Astrocyte (in vitro differentiated cells and primary cell): ENCODE measurements at regions not wholly inside any gene's neighbourhood (a gene's known extent, or its start where the extent isn't known, plus 50 kb on each side); places are given as distances from the start of the nearest gene placed in this dataset.
"Not testable (repeated sequence)": the region's sequence is repeated elsewhere in the genome, so short reads cannot be mapped to it uniquely, and the experiment has no call there.

Experiments
- DNase-seq: peaks from one replicate; pipeline ENCODE4 v3.0.0-alpha.2; 2010; ENCODE audit warnings: low read depth
- FAIRE-seq: peaks from 2 replicates; lab custom pipeline; 2011; peaks lifted over from hg19 to GRCh38; lab: Jason Lieb, UNC
- H2AFZ ChIP-seq: 2 replicates; pipeline ENCODE4 v1.6.0; 2012; ENCODE audit warnings: low read depth, low read length, inconsistent platforms
- H3K27ac ChIP-seq: 2 replicates; pipeline ENCODE4 v1.5.1; 2011; ENCODE audit warnings: low read depth, low read length, inconsistent platforms
- H3K27me3 ChIP-seq: 2 replicates; pipeline ENCODE4 v1.6.0; 2011; ENCODE audit warnings: low read length, inconsistent platforms; ENCODE audit not compliant: insufficient read depth
- H3K36me3 ChIP-seq: 2 replicates; pipeline ENCODE4 v1.5.1; 2011; ENCODE audit warnings: low read length, inconsistent platforms; ENCODE audit not compliant: insufficient read depth
- H3K4me1 ChIP-seq: 2 replicates; pipeline ENCODE4 v1.5.1; 2011; ENCODE audit warnings: low read length, inconsistent platforms; ENCODE audit not compliant: insufficient read depth
- H3K4me2 ChIP-seq: 2 replicates; pipeline ENCODE4 v1.6.0; 2012; ENCODE audit warnings: low read length, inconsistent platforms
- H3K4me3 ChIP-seq: 2 replicates; pipeline ENCODE4 v1.5.1; 2011; ENCODE audit warnings: low read depth, mild to moderate bottlenecking, low read length, inconsistent platforms; ENCODE audit not compliant: insufficient read depth
- H3K79me2 ChIP-seq: 2 replicates; pipeline ENCODE4 v1.6.0; 2012; ENCODE audit warnings: mild to moderate bottlenecking, low read length, inconsistent platforms; ENCODE audit not compliant: insufficient read depth
- H3K9ac ChIP-seq: 2 replicates; pipeline ENCODE4 v1.6.0; 2012; ENCODE audit warnings: mild to moderate bottlenecking, low read length, inconsistent platforms
- H3K9me3 ChIP-seq: 2 replicates; pipeline ENCODE4 v1.5.1; 2012; ENCODE audit warnings: low read depth, mild to moderate bottlenecking, low read length, inconsistent platforms; ENCODE audit not compliant: insufficient read depth
- H4K20me1 ChIP-seq: 2 replicates; pipeline ENCODE4 v1.6.0; 2012; ENCODE audit warnings: low read length, inconsistent platforms; ENCODE audit not compliant: insufficient read depth
- H3K27ac Mint-ChIP-seq: one replicate; pipeline ENCODE4 v1.8.0; 2021; ENCODE audit warnings: mild to moderate bottlenecking, mixed read lengths; ENCODE audit not compliant: unreplicated experiment
- H3K27me3 Mint-ChIP-seq: one replicate; pipeline ENCODE4 v1.8.0; 2021; ENCODE audit warnings: low read depth, mixed read lengths; ENCODE audit not compliant: unreplicated experiment
- H3K36me3 Mint-ChIP-seq: one replicate; pipeline ENCODE4 v1.8.0; 2021; ENCODE audit warnings: low read depth, mixed read lengths; ENCODE audit not compliant: unreplicated experiment
- H3K4me1 Mint-ChIP-seq: one replicate; pipeline ENCODE4 v1.8.0; 2021; ENCODE audit warnings: low read depth, mixed read lengths; ENCODE audit not compliant: unreplicated experiment
- H3K4me3 Mint-ChIP-seq: one replicate; pipeline ENCODE4 v1.8.0; 2021; ENCODE audit warnings: mild to moderate bottlenecking, moderate library complexity, mixed read lengths; ENCODE audit not compliant: unreplicated experiment
- H3K9me3 Mint-ChIP-seq: one replicate; pipeline ENCODE4 v1.8.0; 2021; ENCODE audit warnings: mild to moderate bottlenecking, mixed read lengths; ENCODE audit not compliant: unreplicated experiment
- CTCF ChIP-seq: IDR thresholded peaks from 2 replicates; pipeline ENCODE4 v1.5.1; 2011; ENCODE audit warnings: low read depth, mild to moderate bottlenecking, inconsistent platforms, low read length, moderate library complexity; ENCODE audit not compliant: insufficient read depth
- EZH2 ChIP-seq: IDR thresholded peaks from 2 replicates; pipeline ENCODE4 v1.6.1; 2012; ENCODE audit warnings: mild to moderate bottlenecking, low read length, inconsistent platforms; ENCODE audit not compliant: insufficient read depth

GRCh38 chr15:69876064-69876940, 221.4 kb downstream of the TLE3 start:
- Mint-ChIP-seq H3K36me3 (peaks cover 10% of the 10 kb centered on the region), H3K9me3 (peaks cover 31% of the 10 kb centered on the region), H3K27ac (peak overlapping the region; percentile 58), H3K4me3 (no peak overlapping the region), H3K27me3 (peaks cover 36% of the 10 kb centered on the region), H3K4me1 (peaks cover 3% of the 10 kb centered on the region)
- Histone ChIP-seq H3K79me2 (no peaks in the 10 kb centered on the region), H3K9ac (no peak overlapping the region), H3K4me3 (no peak overlapping the region), H4K20me1 (no peaks in the 10 kb centered on the region), H2AFZ (no peak overlapping the region), H3K4me2 (no peak overlapping the region), H3K27ac (no peak overlapping the region), H3K36me3 (no peaks in the 10 kb centered on the region), H3K4me1 (no peaks in the 10 kb centered on the region), H3K27me3 (peaks cover 2% of the 10 kb centered on the region), H3K9me3 (peaks cover 12% of the 10 kb centered on the region)
- DNase-seq (no peak), FAIRE-seq (no peak)
- TF ChIP-seq EZH2 (no peak), CTCF (no peak)

GRCh38 chr15:69879963-69880362, 217.8 kb downstream of the TLE3 start:
- Mint-ChIP-seq H3K36me3 (peaks cover 11% of the 10 kb centered on the region), H3K27me3 (peaks cover 32% of the 10 kb centered on the region), H3K9me3 (peaks cover 19% of the 10 kb centered on the region)
- not testable (repeated sequence) for H3K4me2 ChIP-seq, H3K27ac ChIP-seq, H3K4me3 ChIP-seq, FAIRE-seq, H2AFZ ChIP-seq, H3K79me2 ChIP-seq, H3K9ac ChIP-seq, H3K4me3 Mint-ChIP-seq, H3K4me1 ChIP-seq, H3K27me3 ChIP-seq, H3K27ac Mint-ChIP-seq, H4K20me1 ChIP-seq, H3K4me1 Mint-ChIP-seq, DNase-seq, H3K9me3 ChIP-seq, H3K36me3 ChIP-seq

GRCh38 chr15:69880571-69881301, 217.0 kb downstream of the TLE3 start:
- Mint-ChIP-seq H3K9me3 (peaks cover 12% of the 10 kb centered on the region), H3K4me1 (peaks cover 3% of the 10 kb centered on the region), H3K36me3 (peaks cover 6% of the 10 kb centered on the region), H3K27me3 (peaks cover 32% of the 10 kb centered on the region), H3K4me3 (no peak overlapping the region), H3K27ac (no peak overlapping the region)
- Histone ChIP-seq H3K9ac (no peak overlapping the region), H3K27ac (no peak overlapping the region), H3K79me2 (no peaks in the 10 kb centered on the region), H3K4me2 (no peak overlapping the region), H3K4me1 (peaks cover 6% of the 10 kb centered on the region), H4K20me1 (no peaks in the 10 kb centered on the region), H3K9me3 (no peaks in the 10 kb centered on the region), H3K36me3 (no peaks in the 10 kb centered on the region), H3K4me3 (no peak overlapping the region), H2AFZ (no peak overlapping the region), H3K27me3 (no peaks in the 10 kb centered on the region)
- FAIRE-seq (no peak), DNase-seq (no peak)
- TF ChIP-seq CTCF: no peak
- TF ChIP-seq EZH2: no peak
